ENCODE measurements at regions not wholly inside any gene's neighbourhood (a gene's known extent, or its start where the extent isn't known, plus 50 kb on each side); places are given as distances from the start of the nearest gene placed in this dataset.
A peak's percentile ranks its signal among the peaks of the same experiment; 100 is the strongest.

GRCh38 chr5:143554918-143555477 is 151.5 kb upstream of the NR3C1 start (continued):
- TF ChIP-seq ZNF780A (CRISPR knock-in tag; IDR thresholded peaks at IDR 0.05), result no peak
- peak; percentile 95 for TF ChIP-seq RXRB (CRISPR knock-in tag; IDR thresholded peaks at IDR 0.05; ENCODE audit: borderline replicate concordance)
- peak; percentile 51; the same call in 1 of the 2 replicates for TF ChIP-seq ZNF878 (CRISPR knock-in tag; IDR thresholded peaks at IDR 0.05)
- TF ChIP-seq NFIC (IDR thresholded peaks at IDR 0.05; ENCODE audit: low read length), result peak; percentile 94
- TF ChIP-seq ZNF724P (CRISPR knock-in tag; IDR thresholded peaks at IDR 0.05; ENCODE audit: borderline replicate concordance), result no peak
- TF ChIP-seq SUZ12 (IDR thresholded peaks at IDR 0.05; ENCODE audit: low read depth, low read length), result no peak
- peak; percentile 59; the same call in 1 of the 2 replicates for TF ChIP-seq ZNF816 (CRISPR knock-in tag; IDR thresholded peaks at IDR 0.05; ENCODE audit: borderline replicate concordance)
- no peak for TF ChIP-seq NCOA5 (CRISPR knock-in tag; IDR thresholded peaks at IDR 0.05)
- TF ChIP-seq ZBTB20 (CRISPR knock-in tag; IDR thresholded peaks at IDR 0.05; ENCODE audit: borderline replicate concordance, low read depth), result peak; percentile 100
- no peak for TF ChIP-seq RFX5 (IDR thresholded peaks at IDR 0.05; ENCODE audit: low read depth, low read length)
- no peak for TF ChIP-seq EED (CRISPR knock-in tag; IDR thresholded peaks at IDR 0.05)
- TF ChIP-seq ZNF292 (CRISPR knock-in tag; IDR thresholded peaks at IDR 0.05; ENCODE audit: borderline replicate concordance, low read depth), result peak; percentile 67; the same call in 1 of the 2 replicates
- TF ChIP-seq FOXA3 (CRISPR knock-in tag; IDR thresholded peaks at IDR 0.05), result peak; percentile 98
- 0 out of 2 replicates have a peak, but pooled peaks have one; percentile 60 for TF ChIP-seq XBP1 (CRISPR knock-in tag; IDR thresholded peaks at IDR 0.05)
- no peak for TF ChIP-seq CERS6 (CRISPR knock-in tag; IDR thresholded peaks at IDR 0.05)
- peak; percentile 56; the same call in 1 of the 2 replicates for TF ChIP-seq SNAPC4 (CRISPR knock-in tag; IDR thresholded peaks at IDR 0.05)
- no peak for TF ChIP-seq ATRX (CRISPR knock-in tag; IDR thresholded peaks at IDR 0.05; ENCODE audit: borderline replicate concordance)
- no peak for TF ChIP-seq ZNF788 (CRISPR knock-in tag; IDR thresholded peaks at IDR 0.05; ENCODE audit: borderline replicate concordance)
- TF ChIP-seq CAMTA2 (CRISPR knock-in tag; IDR thresholded peaks at IDR 0.05; ENCODE audit: borderline replicate concordance), result no peak
- TF ChIP-seq NFIB (CRISPR knock-in tag; IDR thresholded peaks at IDR 0.05; ENCODE audit: borderline replicate concordance), result no peak
- no peak for TF ChIP-seq ZNF496 (CRISPR knock-in tag; IDR thresholded peaks at IDR 0.05; ENCODE audit: insufficient replicate concordance)
- TF ChIP-seq, protein P1, sequence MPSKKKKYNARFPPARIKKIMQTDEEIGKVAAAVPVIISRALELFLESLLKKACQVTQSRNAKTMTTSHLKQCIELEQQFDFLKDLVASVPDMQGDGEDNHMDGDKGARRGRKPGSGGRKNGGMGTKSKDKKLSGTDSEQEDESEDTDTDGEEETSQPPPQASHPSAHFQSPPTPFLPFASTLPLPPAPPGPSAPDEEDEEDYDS (CRISPR knock-in tag; IDR thresholded peaks at IDR 0.05), result peak; percentile 30; the same call in 1 of the 2 replicates
- TF ChIP-seq CHD4 (IDR thresholded peaks at IDR 0.05; ENCODE audit: borderline replicate concordance, low read length), result peak; percentile 84; the same call in 1 of the 2 replicates

All from HepG2 (cell line).